NCI-H1436 treated with DMSO at 0.1 percent for 48 hours (cell line): ENCODE measurements at regions not wholly inside any gene's neighbourhood (a gene's known extent, or its start where the extent isn't known, plus 50 kb on each side); places are given as distances from the start of the nearest gene placed in this dataset.

Experiments used
- DNase-seq: peaks from one replicate; lab custom pipeline; 2025; lab: John Stamatoyannopoulos, UW

DNA sequence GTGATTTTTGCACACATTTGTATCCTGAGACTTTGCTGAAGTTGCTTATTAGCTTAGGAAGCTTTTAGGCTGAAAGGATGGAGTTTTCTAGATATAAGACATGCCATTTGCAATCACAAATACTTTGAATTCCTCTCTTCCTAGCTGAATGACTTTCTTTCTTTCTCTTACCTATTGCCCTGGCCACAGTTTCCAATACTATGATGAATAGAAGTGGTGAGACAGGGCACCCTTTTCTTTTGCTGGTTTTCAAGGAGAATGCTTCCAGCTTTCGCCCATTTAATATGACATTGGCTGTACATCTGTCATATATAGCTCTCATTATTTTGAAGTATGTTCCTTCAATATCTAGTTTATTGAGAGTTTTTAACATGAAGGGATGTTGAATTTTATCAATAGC lies 409.6 kb upstream of the EPHA7 start:
- no peak for DNase-seq

DNA sequence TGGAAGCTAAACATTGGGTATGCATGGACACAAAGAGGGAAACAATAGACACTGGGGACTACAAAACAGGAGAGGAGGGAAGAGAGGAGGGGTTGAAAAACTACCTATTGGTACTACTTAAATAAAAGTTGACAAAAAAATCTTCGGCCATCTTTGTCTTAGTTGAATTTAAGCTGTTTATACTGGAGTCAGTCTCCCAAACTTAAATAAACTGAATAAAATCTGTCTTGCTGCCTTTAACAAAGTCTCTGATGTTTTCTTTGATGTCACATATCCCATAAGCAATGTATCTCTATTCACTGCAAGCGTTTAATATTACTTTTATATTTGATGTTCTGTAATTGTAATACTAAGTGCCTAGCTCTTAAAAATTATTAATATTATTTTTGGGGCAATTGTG lies 409.2 kb upstream of the EPHA7 start:
- no peak for DNase-seq

- DNase-seq, result no peak
Observed at GRCh38 chr6:93827728-93828127, 408.4 kb upstream of the EPHA7 start.

DNA sequence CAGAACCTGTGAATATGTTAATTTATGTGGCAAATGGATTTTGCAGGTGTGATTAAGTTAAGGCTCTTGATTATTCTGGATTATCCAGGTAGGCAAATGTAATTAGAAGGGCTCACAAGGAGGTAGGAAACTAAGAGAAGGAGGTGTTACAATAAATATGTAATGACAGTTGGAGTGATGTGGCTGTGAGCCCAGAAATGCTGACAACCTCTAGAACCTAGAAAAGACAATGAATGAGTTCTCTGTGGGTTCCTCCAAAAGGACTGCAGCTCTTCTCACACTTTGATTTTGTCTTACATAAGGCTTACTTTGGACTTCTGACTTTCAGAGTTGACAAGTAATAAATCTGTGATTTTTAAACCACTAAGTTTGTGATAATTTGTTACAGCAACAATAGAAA lies 406.6 kb upstream of the EPHA7 start:
- DNase-seq, result no peak

GRCh38 chr6:93823489-93823888 lies 404.1 kb upstream of the EPHA7 start:
- DNase-seq, result no peak

- DNase-seq, result no peak
Observed at GRCh38 chr6:93822434-93823265, 403.3 kb upstream of the EPHA7 start.

- DNase-seq, result no peak
Observed at GRCh38 chr6:93821953-93822352, 402.6 kb upstream of the EPHA7 start.

DNA sequence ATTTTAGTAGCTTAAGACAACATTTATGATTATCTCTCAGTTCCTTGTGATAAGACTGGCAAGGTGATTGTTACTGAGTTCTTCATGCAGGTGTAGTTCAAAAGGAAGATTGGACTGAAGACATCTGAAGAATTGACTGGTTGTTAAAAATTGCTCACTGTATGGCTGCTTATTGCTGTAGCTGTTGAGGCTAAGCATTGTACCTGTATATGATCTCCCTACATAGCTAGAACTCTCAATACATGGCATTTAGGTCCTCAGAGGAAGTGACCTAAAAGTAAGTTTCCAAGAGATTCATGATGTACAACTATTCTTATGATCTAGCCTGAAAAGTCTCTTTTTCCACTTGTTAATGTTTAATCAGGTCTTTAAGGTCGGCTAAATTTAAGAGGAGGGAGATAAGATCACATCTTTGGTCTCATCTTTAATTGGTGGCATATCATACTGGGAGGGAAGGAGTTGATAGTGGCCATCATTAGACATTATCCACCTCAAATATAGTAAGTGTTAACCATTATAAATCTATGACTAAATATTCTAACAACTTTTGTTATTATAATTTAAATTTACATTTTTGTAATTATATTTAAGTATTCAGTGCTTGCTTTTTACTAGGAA lies 401.2 kb upstream of the EPHA7 start:
- DNase-seq, result no peak

DNA sequence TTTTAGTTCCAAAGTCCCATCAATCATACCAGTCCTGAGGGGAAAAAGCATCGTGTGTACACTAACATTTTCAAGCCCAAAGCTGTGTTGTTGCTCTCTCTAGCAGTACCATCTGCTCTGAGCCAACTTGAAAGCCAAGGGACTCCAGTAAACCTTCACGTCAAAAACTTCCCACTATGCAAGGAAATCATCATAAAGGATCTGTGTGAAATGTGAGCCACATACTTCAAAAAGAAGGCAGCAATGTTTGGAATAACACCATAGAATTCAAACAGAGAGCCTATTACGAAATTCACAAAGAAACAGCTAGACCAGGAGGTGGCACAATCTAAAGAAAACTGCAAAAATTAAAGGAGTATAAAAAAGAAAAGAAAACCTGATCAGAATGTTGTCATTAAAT lies 399.8 kb upstream of the EPHA7 start:
- no peak for DNase-seq

DNA sequence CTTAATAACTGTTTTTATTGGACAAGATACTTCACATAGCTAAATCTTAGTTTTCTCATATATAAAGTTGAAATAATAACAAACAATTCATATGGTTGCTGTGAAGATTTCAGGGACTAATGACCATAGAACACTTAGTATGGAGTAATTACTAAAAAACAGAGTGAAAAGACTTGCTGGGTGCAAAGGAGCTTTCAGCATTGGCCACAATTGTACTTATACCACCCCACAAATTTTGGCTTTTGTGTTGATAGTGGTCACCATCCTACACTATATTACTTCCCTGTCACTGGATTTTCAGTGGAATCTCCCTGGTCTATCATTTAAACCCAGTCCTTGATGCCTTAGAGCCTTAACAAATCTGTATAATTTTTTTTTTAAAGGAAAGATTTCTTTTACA lies 398.6 kb upstream of the EPHA7 start:
- no peak for DNase-seq

- no peak for DNase-seq
Observed at GRCh38 chr6:93806409-93807270, 387.3 kb upstream of the EPHA7 start.

DNA sequence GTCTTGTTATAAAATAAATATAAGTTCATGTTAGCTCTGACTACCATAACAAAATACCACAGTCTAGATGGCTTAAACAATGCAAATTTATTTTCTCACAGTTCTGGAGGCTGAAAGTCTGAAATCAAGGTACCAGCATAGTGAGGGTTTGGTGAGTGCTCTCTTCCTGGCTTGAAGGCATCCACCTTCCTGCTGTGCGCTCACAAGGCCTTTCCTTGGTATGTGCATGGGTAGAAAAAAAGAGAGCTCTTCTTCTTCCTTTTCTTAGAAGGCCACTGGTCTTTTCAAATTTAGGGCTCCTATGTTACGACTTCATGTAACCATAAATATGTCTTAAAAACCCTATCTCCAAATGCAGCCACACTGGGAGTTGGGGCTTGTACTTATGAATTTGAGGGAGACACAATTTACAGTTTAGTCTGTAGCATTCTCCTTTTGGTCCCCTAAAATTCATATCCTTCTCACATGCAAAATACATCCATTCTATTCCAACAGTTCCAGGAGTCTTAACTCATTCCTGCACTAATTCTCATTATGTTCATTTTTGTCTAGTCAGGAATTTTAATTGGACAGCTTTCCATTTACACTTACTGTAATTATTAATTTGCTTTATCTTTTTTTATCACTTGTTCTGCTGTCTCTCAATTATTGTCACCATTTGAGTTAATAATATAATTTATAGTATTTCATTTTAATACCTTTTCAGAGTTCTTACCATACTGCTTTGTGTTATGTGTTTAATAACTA lies 381.9 kb upstream of the EPHA7 start:
- DNase-seq, result no peak

DNA sequence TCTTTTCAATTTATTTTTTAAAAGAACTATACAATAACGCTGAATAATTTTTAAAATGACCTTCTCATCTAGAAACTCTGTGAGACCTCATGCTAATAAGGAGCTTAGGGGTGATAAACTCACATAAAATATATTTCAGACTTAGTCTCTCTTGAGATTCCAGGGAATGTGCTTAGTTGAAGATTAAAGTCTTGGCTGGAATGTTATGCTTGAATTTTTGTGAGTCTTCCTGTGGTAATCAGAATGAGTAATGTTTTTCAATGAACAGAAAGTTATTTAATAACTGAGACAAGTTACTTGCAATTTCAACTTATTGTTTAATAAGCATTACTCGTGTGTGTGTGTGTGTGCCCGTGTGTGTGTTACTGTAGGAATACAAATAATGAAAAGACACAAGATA lies 379.9 kb upstream of the EPHA7 start:
- no peak for DNase-seq

GRCh38 chr6:93794166-93794565 lies 374.8 kb upstream of the EPHA7 start:
- no peak for DNase-seq

DNA sequence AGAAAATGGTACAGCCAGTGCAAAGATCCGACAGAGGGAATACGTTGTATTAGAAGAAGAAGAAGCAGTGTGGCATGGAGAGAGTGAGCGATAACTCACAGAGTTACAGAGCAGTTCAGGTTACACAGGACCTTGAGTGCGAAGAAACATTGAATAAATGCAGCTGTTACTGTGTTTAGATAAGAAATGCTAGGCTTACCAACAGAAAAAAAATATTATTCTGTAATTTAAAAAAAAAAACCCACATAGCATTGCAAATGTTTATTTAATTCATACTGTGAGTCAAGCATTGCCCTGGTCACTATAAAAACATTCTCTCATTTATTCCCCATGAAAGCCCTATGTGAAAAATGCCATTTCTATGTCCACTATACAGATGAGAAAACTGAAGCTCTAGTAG lies 373.4 kb upstream of the EPHA7 start:
- no peak for DNase-seq

DNA sequence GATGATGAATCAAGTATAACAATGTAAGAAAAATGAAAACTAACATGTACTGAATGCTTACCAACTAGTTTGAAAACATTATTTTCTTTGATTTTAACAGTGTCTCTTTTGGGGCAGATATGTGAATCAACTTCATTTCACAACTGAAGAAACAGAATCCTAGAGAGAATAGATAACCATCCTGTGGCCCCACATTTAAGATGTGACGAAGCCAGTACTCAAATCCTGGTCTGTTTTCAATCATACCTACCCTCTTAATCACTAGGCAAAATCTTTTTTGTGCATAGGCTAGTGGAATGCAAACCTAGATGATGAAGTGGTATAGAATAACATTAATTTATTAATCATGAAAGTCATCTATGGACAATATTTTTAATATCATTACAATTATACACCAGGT lies 371.6 kb upstream of the EPHA7 start:
- DNase-seq, result no peak

DNA sequence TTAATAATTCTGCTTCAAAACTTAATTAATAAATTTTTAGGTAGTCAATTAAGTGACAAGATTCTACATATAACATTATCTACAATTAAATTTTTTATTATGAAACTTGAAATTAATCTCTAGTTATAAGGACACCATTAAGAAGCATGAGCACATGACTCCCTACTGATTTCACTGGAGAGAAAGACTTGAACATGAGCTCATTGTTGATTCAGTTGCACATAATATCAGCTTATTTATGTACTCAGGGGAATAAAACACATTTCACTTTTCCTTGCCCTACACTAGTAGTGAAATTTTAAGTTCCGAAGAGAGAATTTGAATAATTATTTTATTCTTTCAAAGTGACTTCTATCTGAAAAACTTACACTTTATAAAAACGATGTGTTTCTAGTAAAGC lies 370.2 kb upstream of the EPHA7 start:
- DNase-seq, result no peak

- no peak for DNase-seq
Observed at GRCh38 chr6:93787841-93788240, 368.5 kb upstream of the EPHA7 start.

DNA sequence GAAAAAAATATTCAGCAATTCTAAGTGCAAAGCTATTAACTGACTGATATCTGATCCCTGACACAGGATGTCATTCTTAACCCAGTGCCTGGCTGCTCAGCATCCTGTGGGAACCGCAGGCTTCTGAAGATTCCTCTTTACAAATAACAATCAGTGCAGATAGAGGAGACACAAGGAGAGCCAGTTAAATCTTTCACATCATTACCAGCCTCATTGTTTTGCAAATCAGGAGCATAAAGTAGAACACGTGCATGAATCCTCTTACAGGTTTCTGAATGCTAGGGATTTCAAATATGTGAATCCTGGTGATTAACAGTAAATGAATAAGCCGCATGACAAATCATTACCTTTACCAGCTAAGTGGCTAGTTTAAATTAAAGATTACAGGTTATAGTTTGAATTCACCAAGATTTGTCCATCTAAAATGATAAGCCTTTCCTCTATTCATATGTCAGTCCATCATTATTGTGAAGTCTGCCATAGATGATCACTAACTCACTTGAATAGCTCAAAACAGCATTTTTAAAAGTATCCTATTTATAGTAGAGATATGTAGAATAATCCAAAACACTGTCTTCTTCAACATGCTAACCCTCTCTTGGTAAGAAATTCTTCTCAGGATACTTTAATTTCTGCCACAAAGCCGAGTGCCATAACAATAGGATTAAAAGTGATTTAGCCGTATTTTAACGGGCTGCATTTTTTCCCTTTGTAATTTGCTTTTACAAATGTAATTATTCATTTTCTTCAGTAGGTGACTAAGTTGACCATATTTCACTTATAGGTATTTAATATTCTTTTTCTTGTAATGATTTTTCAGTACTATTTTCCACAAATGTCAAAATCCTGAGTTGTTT lies 367.3 kb upstream of the EPHA7 start:
- no peak for DNase-seq

- DNase-seq, result no peak
Observed at GRCh38 chr6:93785694-93786030, 366.3 kb upstream of the EPHA7 start.
